DMS 273 (cell line): ENCODE measurements at regions not wholly inside any gene's neighbourhood (a gene's known extent, or its start where the extent isn't known, plus 50 kb on each side); places are given as distances from the start of the nearest gene placed in this dataset.

Experiments used
- DNase-seq: peaks from one replicate; lab custom pipeline; 2025; ENCODE audit not compliant: unreplicated experiment; lab: John Stamatoyannopoulos, UW

DNA sequence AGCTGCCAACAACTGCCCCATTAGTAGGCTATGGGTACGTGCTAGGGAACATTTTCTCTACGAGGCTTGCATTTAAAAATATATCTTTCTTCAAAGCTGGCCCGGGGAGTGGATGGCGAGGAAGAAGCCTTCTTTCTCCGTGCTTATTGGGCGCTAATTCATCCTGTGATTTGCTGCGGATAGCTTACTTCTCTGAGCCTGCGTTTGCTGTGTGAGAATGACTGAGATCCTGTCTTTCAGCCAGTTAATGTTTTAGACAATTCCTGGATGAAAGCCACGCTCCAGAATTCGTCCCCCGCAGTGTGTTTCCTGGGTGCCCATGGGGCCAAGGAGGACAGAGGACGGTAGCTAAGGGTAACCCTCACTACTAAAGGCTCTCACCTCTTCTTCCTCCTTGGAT is 57.8 kb upstream of the TARBP1 start:
- DNase-seq = no peak

- no peak for DNase-seq
Measured at GRCh38 chr1:234535763-234536515, 57.0 kb upstream of the TARBP1 start.

DNA sequence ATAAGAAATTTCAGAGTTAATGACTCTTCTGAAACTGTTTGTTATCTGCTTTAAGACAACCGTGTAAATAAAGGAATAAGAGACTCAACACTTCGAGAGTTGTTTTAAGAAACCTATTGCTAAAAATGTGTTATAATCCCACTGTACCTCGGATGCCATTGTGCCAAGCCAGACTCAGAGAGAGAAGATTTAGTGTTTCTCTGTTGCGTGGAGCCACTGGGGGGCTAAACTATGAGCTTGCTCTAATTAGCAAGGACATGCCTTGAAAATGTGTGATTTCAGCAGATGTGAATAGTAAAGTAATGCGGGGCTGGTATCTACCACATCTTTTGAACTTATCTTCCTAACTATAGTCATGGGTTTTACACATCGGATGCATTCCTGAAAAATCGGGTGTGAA is 56.2 kb upstream of the TARBP1 start:
- DNase-seq = no peak

DNA sequence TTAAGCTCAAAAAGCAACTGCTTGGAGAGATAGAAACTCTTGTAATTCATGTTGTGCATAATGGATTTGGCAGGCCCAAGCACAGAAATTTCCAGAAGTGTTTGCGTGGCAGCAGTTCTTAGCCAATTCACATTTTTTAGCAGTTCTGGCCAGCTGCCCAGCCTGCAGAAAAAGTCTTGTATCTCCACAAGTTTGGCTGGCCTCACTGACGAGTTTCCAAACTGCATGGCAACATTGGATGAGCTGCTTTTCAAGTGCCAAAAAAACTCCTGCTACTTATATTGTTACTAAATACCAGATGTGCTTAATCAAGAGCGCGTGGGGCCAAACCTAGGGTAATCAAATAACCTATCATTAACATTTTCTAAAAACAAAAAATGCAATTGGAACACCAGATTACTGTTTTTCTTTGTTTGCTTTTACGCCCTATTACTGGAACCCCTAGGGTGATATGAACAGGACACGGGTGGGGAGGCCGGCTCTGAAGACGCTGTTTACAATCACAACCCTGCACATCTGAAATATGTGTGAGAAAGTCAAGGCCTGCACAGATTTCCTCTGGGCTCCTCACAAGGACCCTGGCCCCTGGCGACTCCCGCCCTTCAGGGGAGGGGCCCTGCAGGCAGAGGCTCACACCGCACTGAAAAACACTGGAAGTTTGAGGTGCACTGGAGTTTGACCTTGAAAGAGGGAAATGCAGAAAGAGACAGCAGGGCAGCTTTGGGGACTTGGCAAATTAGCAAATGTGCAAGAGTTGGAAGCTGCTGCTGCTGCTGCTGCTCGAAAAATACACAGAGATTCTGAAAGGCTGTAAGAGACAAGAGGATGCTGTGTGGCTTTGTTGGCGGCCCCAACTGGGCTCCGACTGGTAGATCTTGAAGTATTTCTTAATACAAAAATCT is 55.2 kb upstream of the TARBP1 start:
- DNase-seq = peak; percentile 68

DNA sequence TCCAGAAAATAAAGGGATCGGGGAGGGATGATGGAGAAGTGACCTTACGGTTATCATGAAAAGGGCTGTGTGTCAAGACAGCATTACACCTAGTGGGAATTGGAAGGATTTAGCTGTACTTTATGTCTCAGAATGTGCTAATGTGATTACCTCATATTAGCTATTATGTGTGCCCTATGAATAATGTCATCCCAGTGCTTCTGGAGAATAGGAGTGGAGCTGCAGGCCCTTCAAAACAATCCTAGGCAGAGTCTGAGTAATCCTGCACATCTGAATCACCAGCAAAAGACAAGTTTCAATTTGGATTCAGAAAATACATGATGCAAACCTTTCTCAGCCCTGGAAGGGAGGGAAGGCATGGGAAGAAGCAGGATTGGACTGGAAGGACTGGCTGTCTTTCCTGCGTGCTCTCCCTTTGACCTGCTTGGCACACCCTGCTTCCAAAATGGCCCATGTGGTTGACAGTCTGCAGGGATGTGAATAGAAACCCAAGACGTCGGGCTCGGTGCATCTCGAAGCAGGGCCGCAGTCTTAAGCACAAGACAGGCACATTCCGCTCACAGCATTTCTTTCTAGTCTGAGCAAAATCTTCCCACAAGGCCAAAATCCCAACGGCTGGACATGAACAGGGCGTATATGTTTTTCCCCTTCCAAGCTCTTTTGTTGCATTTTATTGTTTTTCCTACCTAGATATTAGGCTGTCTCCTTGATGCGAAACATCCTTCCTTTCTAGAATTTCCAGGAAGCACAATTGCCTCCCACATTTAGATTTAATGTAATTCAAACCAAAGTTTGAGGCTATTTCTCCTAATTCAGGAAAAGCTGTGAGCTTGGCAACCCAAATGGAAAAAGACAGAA is 54.3 kb upstream of the TARBP1 start:
- no peak for DNase-seq

DNA sequence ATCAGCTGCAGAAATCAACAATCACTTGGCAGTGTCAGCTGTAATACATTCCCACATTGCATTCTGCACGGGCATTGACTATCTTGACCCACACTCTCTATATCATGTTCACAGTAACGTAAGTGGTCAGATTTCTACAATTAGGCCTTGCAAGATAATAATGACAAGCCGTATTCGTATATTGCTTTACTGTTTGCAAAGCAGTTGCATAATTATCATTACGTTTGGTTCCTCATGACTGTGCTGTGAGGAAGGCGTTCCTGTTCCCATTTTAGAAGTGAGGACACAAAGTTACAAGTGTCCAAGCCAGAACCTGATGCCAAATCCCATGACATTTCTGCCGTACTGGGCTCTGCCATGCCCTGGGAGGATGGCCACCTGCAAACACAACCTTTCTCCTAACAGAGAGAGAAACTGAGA is 53.5 kb upstream of the TARBP1 start:
- DNase-seq = no peak

GRCh38 chr1:234531151-234531635 is 52.2 kb upstream of the TARBP1 start:
- DNase-seq = no peak

DNA sequence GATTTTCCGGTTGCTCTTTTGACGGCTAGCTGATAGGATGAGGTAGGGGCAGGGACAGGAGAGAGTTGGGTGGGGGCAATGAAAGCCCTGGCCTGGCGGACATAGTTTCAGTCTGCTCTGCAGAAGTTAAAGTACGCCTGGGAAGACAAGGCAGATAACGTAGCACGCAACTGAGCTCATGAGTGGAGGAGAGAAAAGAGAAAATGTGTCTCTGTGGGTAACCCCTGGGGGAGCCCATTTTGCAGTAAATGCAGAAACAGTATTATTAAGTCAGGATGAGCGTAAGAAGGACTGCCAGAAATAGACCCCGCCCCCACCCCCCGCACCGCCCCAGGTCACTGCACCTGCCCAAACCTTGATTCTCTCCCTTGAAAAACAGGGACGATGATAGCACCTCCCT is 51.7 kb upstream of the TARBP1 start:
- no peak for DNase-seq

DNA sequence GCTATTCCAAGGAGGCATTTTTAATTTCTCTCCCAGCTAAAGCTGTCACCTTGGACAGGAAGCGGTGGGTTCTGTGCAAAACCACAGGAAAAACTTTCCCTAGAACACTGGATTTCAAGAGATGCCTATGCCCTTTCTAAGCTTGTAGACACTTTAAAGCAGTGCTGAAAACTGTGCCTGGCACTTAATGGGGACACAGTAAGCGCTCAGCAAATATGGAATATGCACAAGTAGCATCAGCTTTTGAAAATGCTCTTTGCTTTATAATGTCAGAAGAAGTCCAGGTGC is 50.9 kb upstream of the TARBP1 start:
- DNase-seq = no peak

DNA sequence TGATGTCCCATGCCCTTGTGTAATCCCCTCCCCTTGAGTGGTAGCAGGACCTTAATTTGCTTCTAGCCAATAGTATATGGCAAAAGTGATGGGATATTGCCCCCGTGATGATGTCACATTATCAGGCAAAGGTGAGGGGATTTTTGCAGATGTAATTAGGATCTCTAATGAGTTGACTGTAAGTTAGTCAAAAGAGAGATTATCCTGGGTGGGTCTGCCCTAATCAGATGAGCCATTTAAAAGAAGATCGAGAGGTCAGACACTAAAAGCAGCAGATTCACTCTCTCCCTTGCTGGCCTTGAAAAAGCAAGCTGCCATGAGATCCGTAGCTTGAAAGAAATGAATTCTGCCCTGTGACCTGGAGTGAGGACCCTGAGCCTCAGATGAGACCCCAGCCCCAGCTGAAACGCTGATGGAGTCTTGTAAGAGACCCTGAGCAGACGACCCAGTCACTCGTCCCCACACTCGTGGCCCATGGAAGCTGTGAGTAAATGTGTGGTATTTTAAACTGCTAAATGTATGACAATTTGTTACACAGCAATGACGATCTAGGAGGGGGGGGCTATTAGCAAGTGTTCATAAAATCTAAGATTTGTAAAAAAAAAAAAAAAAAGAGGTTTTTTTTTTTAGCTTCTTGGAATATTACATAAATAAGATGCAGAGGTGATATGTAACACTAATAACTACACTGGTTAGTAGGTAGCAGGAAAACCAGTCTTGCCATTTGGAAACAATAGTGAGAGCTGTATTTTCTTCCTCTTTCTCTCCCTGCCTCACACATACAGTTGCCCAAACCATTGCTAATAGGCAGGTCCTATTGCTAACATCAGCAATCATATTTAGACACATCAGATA is 50.3 kb upstream of the TARBP1 start:
- DNase-seq = no peak
